Spleen (tissue), 11 donors: ENCODE measurements at regions not wholly inside any gene's neighbourhood (a gene's known extent, or its start where the extent isn't known, plus 50 kb on each side); places are given as distances from the start of the nearest gene placed in this dataset.
"Not testable (repeated sequence)": the region's sequence is repeated elsewhere in the genome, so short reads cannot be mapped to it uniquely, and the experiment has no call there.

Source experiments
- DNase-seq: peaks from one replicate; pipeline ENCODE4 v3.0.0-alpha.2; 2020
- H3K27ac ChIP-seq, 8 donors: fragments of 200-600 bp; sonication (generic) in 7 of 8; 1 replicate in 4 of 8; 2 replicates in 4 of 8; pipeline versions ENCODE4 v1.5.0 to v1.8.0; 2016 to 2021; ENCODE audit warnings: inconsistent platforms in 4 of 8, mild to moderate bottlenecking in 4 of 8, moderate library complexity in 1 of 8
- H3K27me3 ChIP-seq, 7 donors: fragments of 200-600 bp; sonication (generic) in 6 of 7; replicated peaks in 1 of 7; 1 replicate in 4 of 7; 2 replicates in 3 of 7; pipeline versions ENCODE4 v1.5.0 to v1.8.0; 2016 to 2021; ENCODE audit warnings: inconsistent platforms in 3 of 7, mild to moderate bottlenecking in 1 of 7
- H3K36me3 ChIP-seq, 6 donors: fragments of 200-600 bp; sonication (generic) in 5 of 6; 1 replicate in 4 of 6; 2 replicates in 2 of 6; pipeline versions ENCODE4 v1.5.0 to v1.8.0; 2016 to 2021; ENCODE audit warnings: inconsistent platforms in 2 of 6
- H3K4me1 ChIP-seq, 6 donors: fragments of 200-600 bp; sonication (generic) in 5 of 6; 1 replicate in 3 of 6; 2 replicates in 3 of 6; pipeline versions ENCODE4 v1.5.0 to v1.8.0; 2016 to 2021; ENCODE audit warnings: inconsistent platforms in 3 of 6
- H3K4me3 ChIP-seq, 8 donors: fragments of 200-600 bp; sonication (generic) in 7 of 8; 1 replicate in 4 of 8; 2 replicates in 4 of 8; pipeline versions ENCODE4 v1.5.0 to v1.8.0; 2016 to 2021; ENCODE audit warnings: inconsistent platforms in 4 of 8, mild to moderate bottlenecking in 4 of 8, moderate library complexity in 2 of 8
- H3K9me3 ChIP-seq, 8 donors: fragments of 200-600 bp; sonication (generic) in 7 of 8; 1 replicate in 4 of 8; 2 replicates in 4 of 8; pipeline versions ENCODE4 v1.5.0 to v1.8.0; 2016 to 2021; ENCODE audit warnings: inconsistent platforms in 4 of 8
- POLR2AphosphoS5 ChIP-seq, 3 donors: sonication (generic); formaldehyde crosslinking; IDR thresholded peaks; one replicate each; pipeline ENCODE4 v1.5.1; 2017; ENCODE audit warnings: antibody characterized with exemption in 3 of 3
- WGBS, 5 donors: extraction: QIAGEN DNeasy Blood & Tissue Kit in 3 of 5; methylation state at CpG; one replicate each; pipeline versions ENCODE4 v1.1.5 to v1.1.7; 2013 to 2018; 5-methylcytosine and 5-hydroxymethylcytosine counted together
- intact Hi-C: fragments of 100-400 bp; cut with DNase I; formaldehyde crosslinking; loops from one replicate; pipeline ENCODE4 v1.15.0; 2023; ENCODE audit warnings: low total_unique reads
- donor health status: healthy with polysubstance abuse.
- donor health status: DM: no; HTN: no; CAD: no; lungs with moderate emphysema.
- donor health status: DM: no; HTN: no; CAD: no.
- donor health status: Bipolar disorder and iron deficiency.
- donor health status: healthy.
- donor health status: DM: no; HTN: no; CAD: no.
- donor health status: DM: yes; HTN: yes; CAD: no.

GRCh38 chr9:63812822-63813221 lies 1472.2 kb downstream of the FOXD4L5 start:
- Histone ChIP-seq H3K9me3 (peaks cover 0 to 60% (median 42%) of the 10 kb centered on the region in 8 donors), H3K27ac (peak overlapping the region in 4 of 8 donors; percentile 67 to 79 (median 69)), H3K4me1 (peaks cover 0 to 13% (median 0%) of the 10 kb centered on the region in 6 donors), H3K4me3 (peak overlapping the region in 3 of 8 donors; percentile 31 to 61 (median 38)), H3K27me3 (peaks cover 0 to 32% (median 0%) of the 10 kb centered on the region in 7 donors)
- H3K36me3 ChIP-seq, intact Hi-C loops, DNase-seq: not testable (repeated sequence)
- WGBS, 5 donors: 37 to 61% (median 52%) methylated on average over 14 to 34 of the region's 34 CpGs
- TF ChIP-seq POLR2AphosphoS5 (IDR thresholded peaks at IDR 0.05): peak in 1 of 3 donors; percentile 24

- H3K36me3 ChIP-seq, H3K4me3 ChIP-seq, intact Hi-C loops, DNase-seq, H3K27ac ChIP-seq, H3K27me3 ChIP-seq, H3K4me1 ChIP-seq: not testable (repeated sequence)
- peaks cover 0 to 18% (median 6%) of the 10 kb centered on the region in 8 donors for H3K9me3 ChIP-seq
- WGBS, 5 donors: 63 to 73% (median 68%) methylated on average over 5 of the region's 5 CpGs
Measured at GRCh38 chr9:63804205-63804604, 1480.8 kb downstream of the FOXD4L5 start.

GRCh38 chr9:63794081-63794685 lies 1490.8 kb downstream of the FOXD4L5 start:
- DNase-seq, H3K36me3 ChIP-seq, H3K27me3 ChIP-seq, H3K4me3 ChIP-seq, H3K4me1 ChIP-seq, intact Hi-C loops, H3K27ac ChIP-seq: not testable (repeated sequence)
- 56 to 62% (median 60%) methylated on average over 8 of the region's 8 CpGs for WGBS, 5 donors
- H3K9me3 ChIP-seq: peaks cover 0 to 59% (median 36%) of the 10 kb centered on the region in 8 donors

DNA sequence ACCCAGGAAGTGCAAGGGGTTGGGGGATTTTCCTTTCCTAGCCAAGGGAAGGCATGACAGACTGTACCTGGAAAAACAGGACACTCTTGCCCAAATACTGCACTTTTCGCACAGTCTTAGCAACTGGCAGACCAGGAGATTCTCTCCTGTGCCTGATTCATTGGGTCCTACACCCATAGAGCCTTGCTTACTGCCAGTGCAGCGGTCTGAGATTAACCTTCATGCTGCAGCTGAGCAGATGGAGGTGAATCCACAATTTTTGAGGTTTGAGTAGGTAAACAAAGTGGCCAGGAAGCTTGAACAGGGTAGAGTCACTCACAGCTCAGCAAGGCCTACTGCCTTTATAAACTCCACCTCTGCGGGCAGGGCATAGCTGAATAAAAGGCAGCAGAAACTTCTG lies 1497.6 kb downstream of the FOXD4L5 start:
- 16 to 34% (median 30%) methylated on average over 3 of the region's 3 CpGs for WGBS, 5 donors
- H3K27ac ChIP-seq, H3K4me3 ChIP-seq, H3K27me3 ChIP-seq, H3K4me1 ChIP-seq, intact Hi-C loops, DNase-seq, H3K36me3 ChIP-seq: not testable (repeated sequence)
- peaks cover 0 to 50% (median 37%) of the 10 kb centered on the region in 8 donors for H3K9me3 ChIP-seq

DNA sequence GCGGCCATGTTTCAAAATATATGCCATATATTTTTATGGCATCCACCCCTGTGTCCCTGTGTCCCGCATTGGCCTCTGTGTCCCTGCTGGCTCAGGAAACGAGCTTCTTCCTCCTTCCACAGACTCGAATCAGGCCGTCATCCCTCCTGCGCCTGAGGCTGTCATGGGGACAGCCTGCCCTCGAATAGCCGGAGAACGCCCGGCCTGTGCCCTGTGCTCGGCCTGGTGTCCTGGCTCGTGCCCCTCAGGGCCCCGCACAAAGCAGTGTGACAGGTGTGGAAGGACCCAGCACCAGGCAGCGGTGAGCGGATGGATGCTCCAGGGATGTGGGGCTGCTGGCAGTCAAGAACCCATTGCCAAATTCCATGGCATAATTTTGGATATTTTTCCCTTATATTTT lies 1500.0 kb downstream of the FOXD4L5 start:
- H3K36me3 ChIP-seq, intact Hi-C loops, DNase-seq, H3K27ac ChIP-seq, H3K4me1 ChIP-seq, H3K27me3 ChIP-seq, H3K4me3 ChIP-seq: not testable (repeated sequence)
- WGBS, 5 donors: 73 to 84% (median 79%) methylated on average over 13 to 15 of the region's 15 CpGs
- peaks cover 0 to 44% (median 33%) of the 10 kb centered on the region in 8 donors for H3K9me3 ChIP-seq

- H3K4me3 ChIP-seq, intact Hi-C loops, H3K36me3 ChIP-seq, H3K27ac ChIP-seq, H3K4me1 ChIP-seq, H3K27me3 ChIP-seq: not testable (repeated sequence)
- H3K9me3 ChIP-seq: peaks cover 0 to 38% (median 27%) of the 10 kb centered on the region in 8 donors
- WGBS, 5 donors: 65 to 72% (median 71%) methylated on average over 11 to 21 of the region's 21 CpGs
- DNase-seq: peak; percentile 74
Measured at GRCh38 chr9:63784421-63784820, 1500.6 kb downstream of the FOXD4L5 start.

- 38 to 62% (median 53%) methylated on average over 2 to 31 of the region's 33 CpGs for WGBS, 5 donors
- H3K36me3 ChIP-seq, H3K4me1 ChIP-seq, DNase-seq, intact Hi-C loops, H3K27me3 ChIP-seq: not testable (repeated sequence)
- H3K27ac ChIP-seq: peak overlapping the region in 3 of 8 donors; percentile 15 to 61 (median 50)
- peaks cover 0 to 22% (median 15%) of the 10 kb centered on the region in 8 donors for H3K9me3 ChIP-seq
- H3K4me3 ChIP-seq: peak overlapping the region in 2 of 8 donors; percentile 3 to 9
Measured at GRCh38 chr9:63781817-63782439, 1503.1 kb downstream of the FOXD4L5 start.
